PFSK-1 (cell line): ENCODE measurements at regions not wholly inside any gene's neighbourhood (a gene's known extent, or its start where the extent isn't known, plus 50 kb on each side); places are given as distances from the start of the nearest gene placed in this dataset.

Experiments
- FOXP2 ChIP-seq: optimal IDR thresholded peaks from 2 replicates; pipeline ENCODE3; 2011; ENCODE audit warnings: borderline replicate concordance, control low read depth, inconsistent platforms; ENCODE audit not compliant: insufficient read depth; ENCODE audit errors: extremely low read length, extremely low read depth
- POLR2AphosphoS5 ChIP-seq: IDR thresholded peaks from 2 replicates; pipeline ENCODE4 v1.6.1; 2012; ENCODE audit warnings: low read depth, mild to moderate bottlenecking, control low read depth, low read length, moderate library complexity
- REST ChIP-seq, 2 experiments: IDR thresholded peaks; 2 replicates each; pipeline versions ENCODE4 v1.6.1 to v1.8.0; 2011 to 2012; ENCODE audit warnings: low read depth in 2 of 2, low read length in 2 of 2, control low read depth in 1 of 2, inconsistent platforms in 1 of 2, mild to moderate bottlenecking in 1 of 2, moderate library complexity in 1 of 2; ENCODE audit not compliant: insufficient read depth in 1 of 2
- SIN3A ChIP-seq: IDR thresholded peaks from 2 replicates; pipeline ENCODE4 v1.6.1; 2012; ENCODE audit warnings: mild to moderate bottlenecking, low read length, moderate library complexity, borderline replicate concordance; ENCODE audit not compliant: insufficient read depth
- TAF1 ChIP-seq: IDR thresholded peaks from 2 replicates; pipeline ENCODE4 v1.6.1; 2012; ENCODE audit warnings: low read length, control low read depth, borderline replicate concordance; ENCODE audit not compliant: insufficient read depth

GRCh38 chr9:121576281-121577075 is 75.0 kb upstream of the DAB2IP start:
- no peak for TF ChIP-seq POLR2AphosphoS5
- no peak for TF ChIP-seq SIN3A
- no peak for TF ChIP-seq FOXP2

GRCh38 chr9:121577166-121577565 is 74.3 kb upstream of the DAB2IP start:
- no peak for TF ChIP-seq POLR2AphosphoS5
- no peak for TF ChIP-seq REST (IDR thresholded peaks at IDR 0.05; ENCODE audit: insufficient read depth in 1 of 2, low read depth in 2 of 2, low read length in 2 of 2)
- TF ChIP-seq SIN3A = no peak
- TF ChIP-seq FOXP2 = no peak
- no peak for TF ChIP-seq TAF1

- no peak for TF ChIP-seq REST (IDR thresholded peaks at IDR 0.05; ENCODE audit: insufficient read depth in 1 of 2, low read depth in 2 of 2, low read length in 2 of 2)
- no peak for TF ChIP-seq SIN3A
- TF ChIP-seq TAF1 = no peak
- TF ChIP-seq POLR2AphosphoS5 = no peak
- TF ChIP-seq FOXP2 = no peak
These were observed 73.9 kb upstream of the DAB2IP start for GRCh38 chr9:121577572-121577971.

GRCh38 chr9:121581786-121582600 is 69.4 kb upstream of the DAB2IP start:
- TF ChIP-seq SIN3A (no peak), FOXP2 (no peak), REST (IDR thresholded peaks at IDR 0.05; ENCODE audit: insufficient read depth in 1 of 2, low read depth in 2 of 2, low read length in 2 of 2) (no peak), POLR2AphosphoS5 (no peak), TAF1 (no peak)

- TF ChIP-seq POLR2AphosphoS5 = no peak
- no peak for TF ChIP-seq SIN3A
- TF ChIP-seq REST (IDR thresholded peaks at IDR 0.05; ENCODE audit: insufficient read depth in 1 of 2, low read depth in 2 of 2, low read length in 2 of 2) = no peak
- no peak for TF ChIP-seq FOXP2
- TF ChIP-seq TAF1 = no peak
These were observed 68.8 kb upstream of the DAB2IP start for GRCh38 chr9:121582641-121583040.
